ENCODE measurements at regions not wholly inside any gene's neighbourhood (a gene's known extent, or its start where the extent isn't known, plus 50 kb on each side); places are given as distances from the start of the nearest gene placed in this dataset.
"Not testable (repeated sequence)": the region's sequence is repeated elsewhere in the genome, so short reads cannot be mapped to it uniquely, and the experiment has no call there.

DNA sequence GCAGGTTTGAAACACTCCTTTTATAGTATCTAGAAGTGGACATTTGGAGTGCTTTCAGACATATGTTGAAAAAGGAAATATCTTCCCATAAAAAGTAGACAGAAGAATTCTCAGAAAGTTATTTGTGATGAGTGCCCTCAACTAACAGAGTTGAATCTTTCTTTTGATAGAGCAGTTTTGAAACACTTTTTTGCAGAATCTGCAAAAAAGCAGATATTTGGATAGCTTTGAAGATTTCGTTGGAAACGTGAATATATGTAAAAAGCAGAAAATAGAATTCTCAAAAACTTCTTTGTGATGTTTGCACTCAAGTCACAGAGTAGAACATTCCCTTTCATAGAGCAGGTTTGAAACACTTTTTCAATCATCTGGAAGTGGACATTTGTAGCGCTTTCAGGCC, 676.4 kb upstream of the ZNF337 start:
- not testable (repeated sequence) for H3K4me1 Mint-ChIP-seq; ATAC-seq; H3K9me3 ChIP-seq (ENCODE audit: control insufficient read depth, low read length, poor library complexity, severe bottlenecking); H3K4me3 Mint-ChIP-seq; H3K27me3 Mint-ChIP-seq; H3K27ac Mint-ChIP-seq; H3K36me3 Mint-ChIP-seq (ENCODE audit: low read depth); DNase-seq

DNA sequence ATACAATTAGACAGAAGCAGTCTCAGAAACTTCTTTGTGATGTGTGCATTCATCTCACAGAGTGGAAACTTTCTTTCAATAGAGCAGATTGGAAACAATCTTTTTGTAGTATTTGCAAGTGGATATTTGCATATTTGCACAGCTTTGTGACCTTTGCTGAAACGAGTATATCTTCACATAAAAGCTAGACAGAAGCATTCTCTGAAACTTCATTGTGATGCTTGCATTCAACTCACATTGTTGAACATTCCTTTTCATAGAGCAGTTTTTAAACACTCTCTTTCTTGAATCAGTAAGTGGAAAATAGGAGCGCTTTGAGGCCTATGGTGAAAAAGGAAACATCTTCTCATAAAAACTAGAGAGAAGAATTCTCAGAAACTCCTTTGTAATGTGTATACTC, 657.9 kb upstream of the ZNF337 start:
- no peak overlapping the region for H3K27ac Mint-ChIP-seq
- no peak for DNase-seq

GRCh38 chr20:26347396-26347795, 650.7 kb upstream of the ZNF337 start:
- no peak for DNase-seq
- H3K9me3 ChIP-seq (ENCODE audit: control insufficient read depth, low read length, poor library complexity, severe bottlenecking): no peaks in the 10 kb centered on the region
- no peak for ATAC-seq
- no peak overlapping the region for H3K4me3 Mint-ChIP-seq
- no peaks in the 10 kb centered on the region for H3K27me3 Mint-ChIP-seq
- no peak overlapping the region for H3K27ac Mint-ChIP-seq
- no peaks in the 10 kb centered on the region for H3K36me3 Mint-ChIP-seq (ENCODE audit: low read depth)
- no peaks in the 10 kb centered on the region for H3K4me1 Mint-ChIP-seq

More for the DNA sequence above, 657.9 kb upstream of the ZNF337 start:
- no peaks in the 10 kb centered on the region for H3K4me1 Mint-ChIP-seq
- ATAC-seq: no peak
- no peaks in the 10 kb centered on the region for H3K27me3 Mint-ChIP-seq
- H3K9me3 ChIP-seq (ENCODE audit: control insufficient read depth, low read length, poor library complexity, severe bottlenecking): no peaks in the 10 kb centered on the region
- H3K4me3 Mint-ChIP-seq: no peak overlapping the region
- H3K36me3 Mint-ChIP-seq (ENCODE audit: low read depth): no peaks in the 10 kb centered on the region

GRCh38 chr20:26340460-26341065, 643.9 kb upstream of the ZNF337 start:
- not testable (repeated sequence) for H3K36me3 Mint-ChIP-seq (ENCODE audit: low read depth)

GRCh38 chr20:26324177-26324576, 627.5 kb upstream of the ZNF337 start:
- H3K9me3 ChIP-seq (ENCODE audit: control insufficient read depth, low read length, poor library complexity, severe bottlenecking): no peaks in the 10 kb centered on the region
- no peak overlapping the region for H3K27ac Mint-ChIP-seq
- H3K4me1 Mint-ChIP-seq: no peaks in the 10 kb centered on the region
- H3K4me3 Mint-ChIP-seq: no peak overlapping the region
- no peak for DNase-seq
- peaks cover 4% of the 10 kb centered on the region for H3K36me3 Mint-ChIP-seq (ENCODE audit: low read depth)
- ATAC-seq: no peak
- H3K27me3 Mint-ChIP-seq: no peaks in the 10 kb centered on the region

More at GRCh38 chr20:26340460-26341065, 643.9 kb upstream of the ZNF337 start:
- not testable (repeated sequence) for H3K27me3 Mint-ChIP-seq; H3K9me3 ChIP-seq (ENCODE audit: control insufficient read depth, low read length, poor library complexity, severe bottlenecking); DNase-seq; H3K4me3 Mint-ChIP-seq; H3K4me1 Mint-ChIP-seq; ATAC-seq
- H3K27ac Mint-ChIP-seq: peak overlapping the region; percentile 8

DNA sequence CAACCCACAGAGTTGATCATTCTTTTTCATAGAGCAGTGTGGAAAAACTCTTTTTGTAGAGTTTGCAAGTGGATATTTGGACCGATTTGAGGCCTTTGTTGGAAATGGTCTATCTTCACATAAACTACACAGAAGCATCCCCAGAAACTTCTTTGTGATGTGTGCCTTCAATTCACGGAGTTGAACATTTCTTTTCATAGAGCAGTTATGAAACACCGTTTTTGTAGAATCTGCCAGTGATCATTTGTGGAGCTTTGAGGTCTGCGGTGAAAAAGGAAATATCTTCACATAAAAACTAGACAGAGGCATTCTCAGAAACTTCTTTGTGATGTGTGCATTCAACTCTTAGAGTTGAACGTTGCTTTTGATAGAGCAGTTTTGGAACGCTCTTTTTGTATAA, 618.4 kb upstream of the ZNF337 start:
- Mint-ChIP-seq H3K4me1 (peaks cover 3% of the 10 kb centered on the region), H3K27me3 (no peaks in the 10 kb centered on the region), H3K27ac (no peak overlapping the region), H3K36me3 (ENCODE audit: low read depth) (peaks cover 5% of the 10 kb centered on the region), H3K4me3 (no peak overlapping the region)
- no peak for ATAC-seq
- DNase-seq: no peak
- H3K9me3 ChIP-seq (ENCODE audit: control insufficient read depth, low read length, poor library complexity, severe bottlenecking): no peaks in the 10 kb centered on the region

DNA sequence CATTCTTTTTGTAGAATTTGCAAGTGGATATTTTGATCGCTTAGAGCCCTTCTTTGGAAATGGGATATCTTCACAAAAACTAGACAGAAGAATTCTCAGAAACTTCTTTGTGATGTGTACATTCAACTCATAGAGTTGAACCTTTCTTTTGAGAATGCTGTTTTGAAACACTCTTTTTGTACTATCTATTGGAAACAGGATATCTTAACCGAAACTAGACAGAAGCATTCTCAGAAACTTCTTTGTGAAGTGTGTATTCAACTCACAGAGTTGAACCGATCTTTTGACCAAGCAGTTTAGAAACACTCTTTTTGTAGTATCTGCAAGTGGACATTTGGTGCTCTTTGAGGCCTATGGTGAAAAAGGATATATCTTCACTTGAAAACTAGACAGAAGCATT, 613.1 kb upstream of the ZNF337 start:
- not testable (repeated sequence) for H3K27me3 Mint-ChIP-seq; DNase-seq; ATAC-seq; H3K9me3 ChIP-seq (ENCODE audit: control insufficient read depth, low read length, poor library complexity, severe bottlenecking); H3K36me3 Mint-ChIP-seq (ENCODE audit: low read depth)
- H3K4me1 Mint-ChIP-seq: peaks cover 13% of the 10 kb centered on the region
- peak overlapping the region; percentile 78 for H3K27ac Mint-ChIP-seq
- peak overlapping the region; percentile 15 for H3K4me3 Mint-ChIP-seq

GRCh38 chr20:26308961-26309360, 612.3 kb upstream of the ZNF337 start:
- Mint-ChIP-seq H3K4me3 (no peak overlapping the region), H3K27ac (peak overlapping the region; percentile 78), H3K4me1 (peaks cover 13% of the 10 kb centered on the region), H3K36me3 (ENCODE audit: low read depth) (no peaks in the 10 kb centered on the region), H3K27me3 (no peaks in the 10 kb centered on the region)
- H3K9me3 ChIP-seq (ENCODE audit: control insufficient read depth, low read length, poor library complexity, severe bottlenecking): no peaks in the 10 kb centered on the region
- no peak for DNase-seq
- no peak for ATAC-seq

DNA sequence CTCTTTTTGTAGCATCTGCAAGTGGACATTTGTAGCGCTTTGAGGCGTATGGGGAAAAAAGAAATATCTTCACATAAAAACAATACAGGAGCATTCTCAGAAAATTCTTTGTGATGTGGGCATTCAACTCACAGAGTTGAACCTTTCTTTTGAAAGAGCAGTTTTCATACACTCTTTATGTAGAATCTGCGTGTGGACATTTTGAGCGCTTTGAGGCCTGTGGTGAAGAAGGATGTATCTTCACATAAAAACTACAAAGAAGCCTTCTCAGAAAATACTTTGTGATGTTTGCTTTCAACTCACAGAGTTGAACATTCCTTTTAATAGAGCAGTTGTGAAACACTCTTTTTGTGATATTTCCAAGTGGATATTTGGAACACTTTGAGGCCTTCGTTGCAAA, 598.4 kb upstream of the ZNF337 start:
- DNase-seq: no peak

GRCh38 chr20:26288379-26289061, 591.9 kb upstream of the ZNF337 start:
- H3K27ac Mint-ChIP-seq: peak overlapping the region; percentile 79
- not testable (repeated sequence) for H3K36me3 Mint-ChIP-seq (ENCODE audit: low read depth); ATAC-seq; H3K27me3 Mint-ChIP-seq; DNase-seq; H3K9me3 ChIP-seq (ENCODE audit: control insufficient read depth, low read length, poor library complexity, severe bottlenecking)
- H3K4me1 Mint-ChIP-seq: peaks cover 18% of the 10 kb centered on the region
- H3K4me3 Mint-ChIP-seq: peak overlapping the region; percentile 31

More for the DNA sequence above, 598.4 kb upstream of the ZNF337 start:
- no peaks in the 10 kb centered on the region for H3K27me3 Mint-ChIP-seq
- no peaks in the 10 kb centered on the region for H3K36me3 Mint-ChIP-seq (ENCODE audit: low read depth)
- no peak for ATAC-seq
- H3K27ac Mint-ChIP-seq: no peak overlapping the region
- H3K4me3 Mint-ChIP-seq: no peak overlapping the region
- H3K9me3 ChIP-seq (ENCODE audit: control insufficient read depth, low read length, poor library complexity, severe bottlenecking): no peaks in the 10 kb centered on the region
- no peaks in the 10 kb centered on the region for H3K4me1 Mint-ChIP-seq

DNA sequence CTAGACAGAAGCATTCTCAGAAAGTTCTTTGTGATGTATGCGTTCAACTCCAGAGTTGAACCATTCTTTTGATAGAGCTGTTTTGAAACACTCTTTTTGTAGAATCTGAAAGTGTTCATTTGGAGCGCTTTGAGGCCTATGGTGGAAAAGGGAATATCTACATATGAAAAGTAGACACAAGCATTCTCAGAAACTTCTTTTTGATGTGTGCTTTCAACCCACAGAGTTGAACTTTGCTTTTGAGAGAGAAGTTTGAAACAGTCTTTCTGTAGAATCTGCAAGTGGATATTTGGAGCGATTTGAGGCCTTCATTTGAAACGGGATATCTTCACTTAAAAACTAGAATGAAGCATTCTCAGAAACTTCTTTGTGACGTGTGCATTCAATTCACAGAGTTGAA, 582.6 kb upstream of the ZNF337 start:
- H3K4me1 Mint-ChIP-seq: peaks cover 3% of the 10 kb centered on the region

DNA sequence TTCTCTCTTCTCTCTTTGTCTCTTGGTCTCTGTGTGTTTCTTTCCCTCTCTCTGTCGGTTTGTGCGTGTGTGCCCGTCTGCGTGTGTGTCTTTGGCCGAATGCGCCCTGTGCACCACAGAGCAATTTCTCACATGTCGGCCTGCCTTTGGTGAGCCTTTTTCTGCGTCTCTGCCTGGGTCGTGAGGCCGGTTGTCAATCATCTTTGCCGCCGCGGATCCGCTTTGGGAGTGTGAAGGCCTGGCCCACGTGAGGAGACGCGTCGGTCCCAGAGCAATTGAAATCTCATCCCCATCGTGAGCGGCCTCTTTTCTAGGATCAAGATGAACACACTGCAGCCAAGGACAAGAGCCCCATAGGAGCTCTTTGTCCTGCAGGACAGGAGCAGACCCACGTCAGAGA, 580.7 kb upstream of the ZNF337 start:
- Mint-ChIP-seq H3K4me1 (peaks cover 3% of the 10 kb centered on the region), H3K36me3 (ENCODE audit: low read depth) (no peaks in the 10 kb centered on the region), H3K27me3 (no peaks in the 10 kb centered on the region), H3K4me3 (no peak overlapping the region), H3K27ac (no peak overlapping the region)
- H3K9me3 ChIP-seq (ENCODE audit: control insufficient read depth, low read length, poor library complexity, severe bottlenecking): no peaks in the 10 kb centered on the region
- ATAC-seq (no peak), DNase-seq (no peak)

More for the DNA sequence above, 582.6 kb upstream of the ZNF337 start:
- H3K36me3 Mint-ChIP-seq (ENCODE audit: low read depth): no peaks in the 10 kb centered on the region
- DNase-seq: no peak
- H3K4me3 Mint-ChIP-seq: no peak overlapping the region
- no peaks in the 10 kb centered on the region for H3K27me3 Mint-ChIP-seq
- no peak for ATAC-seq
- H3K9me3 ChIP-seq (ENCODE audit: control insufficient read depth, low read length, poor library complexity, severe bottlenecking): no peaks in the 10 kb centered on the region
- H3K27ac Mint-ChIP-seq: no peak overlapping the region

- H3K27me3 Mint-ChIP-seq: no peaks in the 10 kb centered on the region
- H3K27ac Mint-ChIP-seq: no peak overlapping the region
- DNase-seq (no peak), ATAC-seq (no peak)
- H3K36me3 Mint-ChIP-seq (ENCODE audit: low read depth): peaks cover 2% of the 10 kb centered on the region
- no peaks in the 10 kb centered on the region for H3K4me1 Mint-ChIP-seq
- H3K9me3 ChIP-seq (ENCODE audit: control insufficient read depth, low read length, poor library complexity, severe bottlenecking): no peaks in the 10 kb centered on the region
- no peak overlapping the region for H3K4me3 Mint-ChIP-seq
Observed at GRCh38 chr20:26276554-26277210, 580.0 kb upstream of the ZNF337 start.

Measured in T-helper 17 cell (primary cell).